ENCODE measurements at regions not wholly inside any gene's neighbourhood (a gene's known extent, or its start where the extent isn't known, plus 50 kb on each side); places are given as distances from the start of the nearest gene placed in this dataset.

- no peak for DNase-seq
These were observed 123.6 kb upstream of the RUNX3 start for GRCh38 chr1:25053576-25054250.

GRCh38 chr1:25051906-25052305 lies 121.8 kb upstream of the RUNX3 start:
- no peak for DNase-seq

- DNase-seq: no peak
These were observed 121.4 kb upstream of the RUNX3 start for GRCh38 chr1:25051504-25051903.

DNA sequence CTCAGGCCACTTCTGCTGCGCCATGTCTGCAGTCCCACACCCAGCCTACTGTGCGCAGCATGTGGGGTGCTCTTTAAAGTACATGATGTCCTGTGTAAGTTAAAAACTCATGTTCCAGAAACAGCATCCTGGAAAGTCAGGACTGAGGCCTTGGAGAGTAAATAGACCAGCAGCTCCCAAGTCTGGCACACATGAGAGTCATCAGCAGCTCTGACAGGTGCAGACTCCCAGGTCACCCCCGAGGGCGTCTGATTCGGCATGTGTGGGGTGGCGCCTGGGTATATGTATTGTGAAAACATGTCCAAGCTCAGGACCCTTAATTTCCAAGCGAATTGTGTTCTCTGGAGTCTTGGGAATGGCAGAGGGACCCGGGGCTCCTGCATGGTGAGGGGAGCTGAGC lies 120.1 kb upstream of the RUNX3 start:
- no peak for DNase-seq

GRCh38 chr1:25049190-25049589 lies 119.1 kb upstream of the RUNX3 start:
- no peak for DNase-seq

DNA sequence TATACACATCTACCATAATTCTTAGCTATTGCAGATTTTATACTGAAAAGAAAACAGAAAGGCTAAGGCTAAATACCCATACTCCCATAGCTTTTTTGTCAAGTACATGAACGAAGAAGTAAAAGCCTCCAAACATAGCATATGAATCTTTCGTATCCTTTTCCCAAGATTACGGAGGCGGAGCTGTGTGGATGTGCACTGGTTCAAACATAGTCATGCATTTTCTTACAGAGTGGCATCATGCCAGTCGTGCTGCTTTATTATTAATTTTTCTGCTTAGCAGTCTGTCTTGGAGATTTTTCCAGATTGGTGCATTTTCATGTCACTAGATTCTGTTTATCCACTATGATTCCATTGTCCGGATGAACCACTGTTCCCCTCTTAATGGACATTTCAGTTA lies 118.7 kb upstream of the RUNX3 start:
- no peak for DNase-seq

DNA sequence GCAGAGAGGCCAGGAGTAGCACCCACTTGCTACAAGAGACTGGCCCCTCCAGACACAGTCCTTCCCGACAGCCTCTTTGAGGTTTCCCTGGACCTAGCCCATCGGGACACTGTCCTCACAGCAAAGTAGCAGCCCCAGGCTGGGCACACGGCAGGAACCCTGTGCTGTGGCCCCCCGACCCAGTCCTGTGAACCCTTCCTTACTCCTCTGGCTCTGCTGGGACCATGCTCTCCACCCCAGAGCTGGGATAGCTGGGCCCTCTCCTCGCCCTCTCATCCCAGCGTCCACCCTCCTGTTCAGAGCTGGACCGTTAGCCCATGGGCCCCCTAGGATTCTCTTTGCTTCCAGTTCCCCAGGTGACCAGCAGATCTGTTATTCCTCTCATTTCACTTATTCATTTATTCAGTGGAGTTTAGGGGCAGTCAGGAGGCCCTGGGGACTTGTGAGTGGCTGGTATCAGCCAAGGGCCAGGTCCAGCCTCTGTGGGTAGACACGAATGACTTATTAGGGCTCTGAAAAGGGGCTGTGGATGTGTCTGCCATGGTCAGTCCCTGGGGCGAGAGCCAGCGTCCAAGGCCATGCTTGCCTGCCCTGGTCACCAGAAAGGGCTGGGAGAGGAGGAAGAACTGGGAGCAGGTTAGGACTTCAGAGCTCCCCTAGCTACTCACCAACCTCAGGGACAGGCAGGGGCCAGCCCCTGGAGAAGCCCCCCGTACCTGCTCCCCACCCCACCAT lies 117.6 kb upstream of the RUNX3 start:
- no peak for DNase-seq

DNA sequence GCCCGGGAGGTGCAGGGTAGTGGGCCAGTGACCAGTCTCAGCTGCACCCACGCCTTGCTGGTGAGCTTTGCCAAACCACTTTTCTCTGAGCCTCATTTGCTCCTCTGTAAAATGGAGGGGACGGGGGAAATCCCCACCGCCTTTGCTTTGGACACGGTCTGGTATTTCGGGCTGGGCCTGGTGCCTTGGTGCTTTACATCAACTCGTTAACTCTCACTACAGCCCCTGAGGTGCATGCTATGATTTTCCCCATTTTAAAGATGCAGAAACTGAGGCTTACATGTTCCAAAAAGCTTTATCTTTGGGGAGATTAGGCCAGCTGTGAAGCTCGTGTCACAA lies 116.1 kb upstream of the RUNX3 start:
- DNase-seq: no peak

DNA sequence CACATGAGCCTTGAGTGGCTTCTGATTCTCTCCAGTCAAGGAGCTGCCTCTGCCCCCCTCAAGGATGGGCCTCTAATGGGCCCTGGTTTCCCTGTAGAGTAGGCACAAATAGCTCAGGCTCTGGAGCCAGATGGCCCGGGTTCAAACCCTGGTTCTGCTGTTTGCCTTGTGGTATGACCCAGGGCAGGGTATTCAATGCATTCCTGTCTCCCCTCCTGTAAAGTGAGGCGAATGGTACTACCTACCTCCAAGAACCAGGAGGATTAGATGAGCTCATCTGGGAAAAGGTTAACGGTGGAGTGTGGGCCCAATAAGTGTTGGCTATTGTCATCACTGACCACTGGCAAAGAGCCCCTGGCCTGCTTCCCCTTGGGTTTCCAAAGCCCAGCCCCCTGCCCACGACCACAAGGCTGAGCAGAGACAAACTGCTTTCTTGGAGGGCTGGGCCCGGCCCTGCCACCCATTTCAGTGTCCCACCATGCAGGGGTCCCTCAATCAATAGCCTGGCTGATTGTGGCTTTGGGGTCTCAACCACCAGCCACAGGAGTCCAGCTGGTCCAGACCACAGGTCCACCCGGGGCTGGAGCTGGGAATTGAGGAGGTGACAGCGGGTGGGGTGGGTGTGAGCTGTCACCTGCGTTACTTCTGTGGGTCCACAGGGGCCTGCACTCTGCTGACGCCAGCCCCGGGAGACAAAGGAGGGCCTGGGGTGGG lies 115.6 kb upstream of the RUNX3 start:
- no peak for DNase-seq

GRCh38 chr1:25043228-25043580 lies 113.1 kb upstream of the RUNX3 start:
- no peak for DNase-seq

GRCh38 chr1:25042331-25043227 lies 112.5 kb upstream of the RUNX3 start:
- DNase-seq: no peak

GRCh38 chr1:25041916-25042315 lies 111.8 kb upstream of the RUNX3 start:
- DNase-seq: no peak

DNA sequence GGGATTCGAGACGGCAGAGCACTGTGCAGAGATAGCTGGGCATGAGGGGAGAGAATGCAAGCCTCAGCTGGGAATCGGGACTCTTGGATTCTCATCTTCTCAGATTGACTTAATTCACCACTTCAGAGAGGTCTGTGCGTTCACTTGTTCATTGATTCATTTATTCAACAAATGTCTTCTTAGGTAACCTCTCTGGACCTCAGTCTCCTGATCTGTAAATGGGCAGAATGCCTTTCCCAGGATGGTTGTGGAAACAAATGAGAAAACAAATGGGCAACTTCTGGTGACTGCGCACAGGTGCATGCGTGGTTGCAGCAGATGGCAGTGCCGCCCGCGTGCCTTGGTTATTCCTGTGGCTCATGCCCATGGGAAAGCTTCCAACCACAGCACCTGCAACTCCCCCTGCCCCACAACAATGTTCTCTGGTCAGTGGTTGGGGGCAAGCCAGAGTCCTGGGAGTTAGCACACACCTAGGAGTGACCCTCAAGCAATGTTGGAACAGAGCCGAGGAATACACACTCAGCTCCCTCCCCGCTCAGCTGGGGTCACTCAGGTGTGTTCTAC lies 110.1 kb upstream of the RUNX3 start:
- no peak for DNase-seq

- DNase-seq: no peak
These were observed 109.2 kb upstream of the RUNX3 start for GRCh38 chr1:25039229-25039628.

GRCh38 chr1:25038699-25039098 lies 108.6 kb upstream of the RUNX3 start:
- no peak for DNase-seq

DNA sequence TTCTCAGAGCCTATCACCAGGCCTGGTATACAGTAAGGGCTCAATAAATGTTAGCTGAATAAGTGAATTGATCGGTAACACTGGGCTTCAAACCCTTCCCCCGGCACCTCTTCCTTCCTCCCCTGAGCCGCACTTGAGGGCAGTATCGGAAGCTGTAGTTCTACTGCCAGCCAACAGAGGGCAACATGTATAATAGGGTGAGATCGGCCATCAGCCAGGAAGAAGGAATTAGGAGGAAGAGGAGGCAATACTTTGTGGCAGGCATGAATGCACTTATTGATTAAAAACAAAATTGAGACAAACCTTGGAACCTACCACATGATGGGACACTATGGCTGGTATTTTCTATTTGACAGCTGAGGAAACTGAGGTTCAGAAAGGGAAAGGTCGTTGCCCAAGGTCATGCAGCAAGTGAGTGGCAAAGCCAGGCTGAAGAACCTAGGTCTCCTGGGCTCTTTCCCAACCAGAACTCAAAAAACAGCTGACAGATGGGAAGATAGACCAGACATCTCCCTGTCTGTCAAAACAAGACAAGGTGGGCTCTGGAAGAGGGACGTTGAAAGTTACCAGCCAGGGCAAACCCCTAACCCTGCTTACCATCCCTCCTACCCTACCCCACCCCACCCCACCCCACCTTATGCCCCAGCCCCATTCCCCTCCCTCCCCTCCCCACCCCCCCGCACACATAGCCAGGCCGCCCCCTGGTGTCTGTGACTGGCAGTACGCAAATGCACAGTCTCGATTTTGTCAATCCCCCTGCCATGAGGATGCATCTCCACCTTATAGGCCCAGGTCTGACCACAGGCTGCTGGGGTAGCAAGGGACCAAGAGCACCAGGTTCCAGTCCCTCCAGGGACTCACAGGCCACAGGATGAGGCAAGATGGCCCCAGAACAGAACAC lies 107.3 kb upstream of the RUNX3 start:
- peak; percentile 73 for DNase-seq

GRCh38 chr1:25036117-25036546 lies 106.1 kb upstream of the RUNX3 start:
- no peak for DNase-seq

DNA sequence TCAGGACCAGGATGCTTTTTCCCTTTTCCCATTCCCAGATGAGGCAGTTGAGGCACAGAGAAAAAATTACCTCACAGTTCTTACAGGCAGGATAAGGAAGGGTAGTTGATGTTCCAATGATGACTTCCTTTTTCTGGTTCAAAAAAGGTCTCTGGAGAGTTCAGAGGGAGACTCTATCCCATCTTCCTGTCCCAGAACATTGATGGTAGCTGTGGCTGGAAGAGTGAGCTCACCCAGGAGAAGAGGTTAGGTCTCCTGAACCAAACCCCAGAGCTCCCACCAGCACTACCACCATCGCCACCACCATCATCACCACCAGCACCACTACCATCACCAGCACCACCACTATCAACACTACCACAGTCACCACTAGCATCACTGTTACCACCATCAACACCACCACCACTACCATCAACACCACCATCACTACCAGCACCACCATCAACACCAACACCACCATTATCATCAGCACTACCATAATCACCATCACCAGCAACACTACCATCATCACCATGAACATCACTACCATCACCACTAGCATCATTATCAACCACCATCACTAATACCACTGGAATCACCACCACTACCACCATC lies 105.5 kb upstream of the RUNX3 start:
- no peak for DNase-seq

GRCh38 chr1:25034736-25035522 lies 104.9 kb upstream of the RUNX3 start:
- no peak for DNase-seq
